ENCODE measurements at regions not wholly inside any gene's neighbourhood (a gene's known extent, or its start where the extent isn't known, plus 50 kb on each side); places are given as distances from the start of the nearest gene placed in this dataset.

GRCh38 chr6:129911732-129912131, 50.6 kb upstream of the TMEM244 start:
- no peak for DNase-seq
